SHP77 (cell line): ENCODE measurements at regions not wholly inside any gene's neighbourhood (a gene's known extent, or its start where the extent isn't known, plus 50 kb on each side); places are given as distances from the start of the nearest gene placed in this dataset.
"Not testable (repeated sequence)": the region's sequence is repeated elsewhere in the genome, so short reads cannot be mapped to it uniquely, and the experiment has no call there.

Experiments
- DNase-seq, 2 experiments: peaks; one replicate each; lab custom pipeline; 2025; lab: John Stamatoyannopoulos, UW

- no peak for DNase-seq
These were observed 304.8 kb downstream of the CPS1 start for GRCh38 chr2:210861038-210861665.

GRCh38 chr2:210862283-210863065 lies 306.1 kb downstream of the CPS1 start:
- no peak for DNase-seq

- DNase-seq = no peak
These were observed 306.9 kb downstream of the CPS1 start for GRCh38 chr2:210863283-210863682.

DNA sequence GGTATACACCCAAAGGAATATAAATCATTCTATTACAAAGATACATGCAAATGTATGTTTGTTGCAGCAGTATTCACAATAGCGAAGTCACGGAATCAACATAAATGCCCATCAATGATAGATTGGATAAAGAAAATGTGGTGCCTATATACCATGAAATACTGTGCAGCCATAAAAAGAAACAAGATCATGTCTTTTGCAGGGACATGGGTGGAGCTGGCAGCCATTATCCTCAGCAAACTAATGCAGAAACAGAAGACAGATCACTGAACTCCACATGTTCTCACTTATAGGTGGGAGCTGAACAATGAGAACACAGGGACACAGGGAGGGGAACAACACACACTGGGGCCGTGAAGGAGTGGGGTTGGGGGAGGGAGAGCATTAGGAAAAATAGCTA lies 315.2 kb downstream of the CPS1 start:
- not testable (repeated sequence) for DNase-seq

GRCh38 chr2:210873631-210874030 lies 317.2 kb downstream of the CPS1 start:
- DNase-seq = no peak

GRCh38 chr2:210884227-210884626 lies 327.8 kb downstream of the CPS1 start:
- DNase-seq = no peak

DNA sequence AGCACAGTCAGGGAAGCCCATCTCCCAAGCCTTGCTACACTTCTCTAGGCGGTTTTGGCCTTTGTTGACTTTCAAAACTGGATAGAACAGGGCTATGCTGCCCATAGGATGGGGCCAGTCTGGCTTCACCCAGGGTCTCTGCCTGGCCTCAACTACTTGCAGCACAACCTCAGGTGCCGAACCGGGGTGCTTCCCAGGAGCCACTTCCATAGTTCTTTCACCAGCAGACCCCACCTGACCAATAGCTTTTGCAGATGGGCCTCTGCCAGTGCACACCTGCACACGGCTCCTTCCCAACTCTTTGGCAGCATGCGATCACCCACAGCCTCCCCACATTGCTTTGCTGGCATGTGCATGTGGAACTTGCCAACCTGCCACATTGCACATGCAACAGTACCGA lies 331.6 kb downstream of the CPS1 start:
- DNase-seq = no peak

GRCh38 chr2:210895132-210895531 lies 338.7 kb downstream of the CPS1 start:
- no peak for DNase-seq

DNA sequence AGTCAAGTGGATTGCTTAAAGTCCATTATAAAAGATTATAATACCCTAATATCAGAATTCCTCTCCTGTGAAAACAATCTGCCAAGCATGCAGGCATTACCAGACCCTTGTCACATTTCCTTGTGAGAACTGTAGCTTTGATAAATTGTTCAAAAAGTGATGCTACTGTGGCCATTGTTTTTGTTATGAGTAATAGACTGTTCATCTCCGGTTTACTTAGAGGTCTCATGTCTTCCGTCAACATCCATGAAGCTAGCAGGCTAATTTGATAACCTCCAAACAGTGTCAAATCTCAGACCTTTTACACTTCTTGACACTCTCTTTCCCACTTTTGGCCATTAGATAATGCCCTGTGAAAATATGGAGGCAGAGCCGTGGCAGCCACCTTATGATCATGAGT lies 342.7 kb downstream of the CPS1 start:
- DNase-seq = no peak

DNA sequence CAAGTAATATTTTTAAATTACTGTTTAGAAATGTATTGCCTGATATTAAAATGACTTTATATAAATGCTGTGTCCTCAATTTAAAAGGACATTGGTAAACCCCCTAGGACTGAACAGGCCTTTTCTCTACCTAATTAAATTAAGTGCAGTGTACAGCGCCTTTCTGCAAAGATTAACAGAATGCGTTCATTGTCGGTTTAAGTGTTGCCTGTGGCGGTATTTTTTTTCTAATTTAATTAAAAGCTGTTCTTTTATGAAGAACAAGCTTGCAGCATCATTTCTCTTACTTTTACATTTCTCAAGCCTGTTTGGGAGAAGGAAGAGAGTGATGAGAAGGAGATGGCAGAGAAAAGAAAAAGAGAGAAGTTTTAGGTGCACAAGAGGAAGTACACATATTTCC lies 344.9 kb downstream of the CPS1 start:
- no peak for DNase-seq

DNA sequence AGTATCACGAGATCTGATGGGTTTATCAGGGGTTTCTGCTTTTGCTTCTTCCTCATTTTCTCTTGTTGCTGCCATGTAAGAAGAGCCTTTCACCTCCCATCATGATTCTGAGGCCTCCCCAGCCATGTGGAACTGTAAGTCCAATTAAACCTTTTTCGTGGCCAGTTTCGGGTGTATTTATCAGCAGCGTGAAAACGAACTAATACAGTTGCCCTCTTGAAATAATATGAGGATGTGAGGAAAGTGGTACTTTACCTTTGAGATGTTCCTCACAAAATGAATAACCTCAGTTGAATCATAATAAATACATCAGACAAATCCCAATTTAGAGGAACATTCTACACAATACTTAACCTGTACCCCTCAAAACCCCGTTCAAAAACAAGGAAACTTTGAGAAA lies 356.4 kb downstream of the CPS1 start:
- no peak for DNase-seq

DNA sequence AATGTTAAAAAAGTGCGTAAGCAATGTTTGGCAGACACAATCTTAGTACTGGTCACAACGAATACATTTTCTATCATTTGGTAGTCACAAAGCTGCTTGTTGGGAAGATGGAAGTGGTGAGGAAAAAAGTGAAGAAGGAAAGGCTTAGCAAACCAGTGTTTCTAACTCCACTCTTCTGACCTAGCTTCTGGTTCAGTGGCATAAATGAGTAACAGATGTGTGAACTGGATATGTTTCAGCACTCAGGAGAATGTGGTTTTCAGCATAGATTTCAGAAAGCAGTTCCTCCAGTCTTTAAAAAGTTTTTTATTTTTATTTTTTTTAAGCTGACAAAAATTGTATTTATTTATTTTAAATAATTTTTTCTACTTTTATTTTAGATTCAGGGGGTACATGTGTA lies 357.1 kb downstream of the CPS1 start:
- no peak for DNase-seq

DNA sequence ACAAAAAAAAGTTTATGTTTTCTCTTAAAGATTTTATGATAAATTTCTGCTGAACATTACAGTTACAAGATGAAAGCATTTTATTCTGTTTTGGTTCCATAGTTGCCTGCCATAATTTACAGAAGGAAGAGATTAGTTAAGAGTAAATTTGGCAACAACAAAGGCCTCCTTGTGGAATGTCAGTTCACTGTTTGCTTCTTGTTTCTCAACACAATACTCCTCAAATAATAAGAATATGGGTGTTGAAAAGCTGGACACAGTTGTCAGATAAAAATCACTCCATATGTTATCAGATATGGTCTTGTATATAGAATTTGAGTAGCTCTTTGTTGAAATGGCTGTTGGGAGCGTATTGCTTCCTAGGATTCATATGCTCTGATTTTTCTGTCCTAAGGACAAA lies 359.5 kb downstream of the CPS1 start:
- no peak for DNase-seq

DNA sequence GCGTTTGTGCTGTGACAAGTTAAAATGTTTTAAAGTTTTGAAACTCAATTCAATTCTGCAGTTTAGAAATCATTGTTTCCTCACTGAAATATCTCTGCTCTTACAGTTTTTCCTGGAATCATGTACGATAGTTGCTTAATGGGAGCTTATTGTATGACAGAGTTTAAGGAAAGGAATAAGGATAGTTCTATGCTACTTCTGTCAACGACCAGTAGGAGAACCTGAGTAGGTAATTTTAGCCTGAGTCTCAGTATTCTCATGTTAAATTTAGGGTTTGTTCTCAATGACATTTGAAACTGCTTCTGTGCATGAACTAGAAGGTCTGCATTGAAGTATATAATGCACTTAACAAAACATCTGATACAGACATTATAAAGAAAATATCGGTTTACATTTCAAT lies 361.1 kb downstream of the CPS1 start:
- DNase-seq = no peak

DNA sequence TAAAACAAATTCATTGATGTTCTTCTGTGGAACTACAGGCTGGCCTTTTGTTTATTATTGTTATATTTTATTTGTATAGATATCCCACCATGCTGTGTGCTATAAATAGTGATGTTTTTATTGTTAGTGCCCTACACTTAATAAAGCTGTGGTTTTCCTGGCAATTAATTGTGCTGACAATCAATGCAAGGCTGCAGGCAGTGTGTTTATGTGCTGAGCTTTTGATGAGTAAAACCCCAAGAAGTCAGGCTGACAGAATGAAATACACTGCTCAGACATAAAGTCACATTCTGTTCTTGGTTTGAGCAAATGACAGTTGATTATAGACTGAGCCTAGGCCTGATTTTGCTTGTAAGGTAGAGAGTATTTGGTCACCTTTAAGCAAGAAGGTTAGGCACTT lies 362.7 kb downstream of the CPS1 start:
- no peak for DNase-seq

GRCh38 chr2:210922419-210922818 lies 366.0 kb downstream of the CPS1 start:
- DNase-seq = no peak

DNA sequence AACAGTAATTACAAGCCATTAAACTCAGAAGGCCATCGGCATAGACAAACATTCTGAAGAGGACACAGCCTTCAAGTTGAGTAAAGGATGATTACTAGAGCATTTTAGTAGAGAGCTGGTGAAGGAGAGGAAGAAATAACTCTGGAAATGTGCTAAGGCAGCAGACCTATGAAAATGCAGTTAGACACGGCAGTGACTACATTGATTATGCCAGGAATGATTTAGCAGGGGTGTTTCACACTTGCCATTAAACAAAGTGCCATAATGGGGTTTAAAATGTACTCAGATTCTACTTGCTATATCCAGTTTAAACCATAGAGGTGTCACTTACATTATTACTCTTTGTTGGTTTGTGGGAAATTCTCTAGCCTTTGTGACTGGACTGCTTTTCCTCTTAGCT lies 372.3 kb downstream of the CPS1 start:
- DNase-seq = no peak

DNA sequence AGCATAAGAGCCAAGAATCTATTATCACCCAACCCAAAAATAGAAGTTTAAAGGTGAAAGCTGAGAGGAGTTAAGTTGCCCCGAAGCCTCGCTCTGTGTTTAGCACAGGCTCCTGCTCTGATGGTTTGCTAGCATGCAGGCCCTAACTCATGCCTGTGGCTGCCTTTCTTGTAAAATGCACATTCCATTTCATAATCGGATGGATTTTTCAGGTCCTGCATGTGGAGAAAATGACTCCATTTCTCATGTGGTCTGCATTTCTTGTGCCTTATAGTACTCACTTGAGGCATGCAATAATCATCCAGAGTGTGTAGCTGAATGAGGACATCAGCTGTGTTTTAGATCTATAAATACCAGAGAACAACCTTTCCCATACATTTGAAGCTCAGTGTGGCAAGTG lies 381.8 kb downstream of the CPS1 start:
- DNase-seq = no peak

DNA sequence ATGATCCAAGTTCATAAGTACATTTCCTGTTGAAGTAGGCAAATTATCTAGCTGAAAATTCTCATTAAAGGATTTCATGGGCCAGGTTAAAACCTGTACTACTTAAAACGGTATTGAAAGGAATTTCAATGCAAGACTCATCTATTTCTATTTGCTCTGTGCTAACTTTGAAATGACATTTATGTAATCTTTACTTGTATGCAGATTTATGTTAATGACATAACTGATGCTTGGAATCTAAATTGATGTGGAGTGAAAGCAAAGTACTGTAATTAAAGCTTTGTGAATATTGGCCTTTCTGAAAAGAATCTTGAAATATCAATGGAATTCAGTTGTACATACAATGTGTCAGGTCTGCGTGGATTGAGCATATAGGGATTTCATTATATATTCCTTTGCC lies 390.0 kb downstream of the CPS1 start:
- no peak for DNase-seq

DNA sequence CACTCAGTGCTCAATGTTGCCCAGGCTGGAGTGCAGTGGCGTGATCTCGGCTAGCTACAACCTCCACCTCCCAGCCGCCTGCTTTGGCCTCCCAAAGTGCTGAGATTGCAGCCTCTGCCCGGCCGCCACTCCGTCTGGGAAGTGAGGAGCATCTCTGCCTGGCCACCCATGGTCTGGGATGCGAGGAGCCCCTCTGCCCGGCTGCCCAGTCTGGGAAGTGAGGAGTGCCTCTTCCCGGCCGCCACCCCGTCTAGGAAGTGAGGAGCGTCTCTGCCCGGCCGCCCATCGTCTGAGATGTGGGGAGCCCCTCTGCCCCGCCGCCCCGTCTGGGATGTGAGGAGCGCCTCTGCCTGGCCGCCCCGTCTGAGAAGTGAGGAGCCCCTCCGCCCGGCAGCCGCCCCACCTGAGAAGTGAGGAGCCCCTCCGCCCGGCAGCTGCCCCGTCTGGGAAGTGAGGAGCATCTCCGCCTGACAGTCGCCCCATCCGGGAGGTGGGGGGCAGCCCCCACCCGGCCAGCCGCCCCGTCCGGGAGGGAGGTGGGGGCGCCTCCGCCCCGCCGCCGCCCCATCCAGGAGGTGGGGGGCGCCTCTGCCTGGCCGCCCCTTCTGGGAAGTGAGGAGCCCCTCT lies 394.1 kb downstream of the CPS1 start:
- not testable (repeated sequence) for DNase-seq

DNA sequence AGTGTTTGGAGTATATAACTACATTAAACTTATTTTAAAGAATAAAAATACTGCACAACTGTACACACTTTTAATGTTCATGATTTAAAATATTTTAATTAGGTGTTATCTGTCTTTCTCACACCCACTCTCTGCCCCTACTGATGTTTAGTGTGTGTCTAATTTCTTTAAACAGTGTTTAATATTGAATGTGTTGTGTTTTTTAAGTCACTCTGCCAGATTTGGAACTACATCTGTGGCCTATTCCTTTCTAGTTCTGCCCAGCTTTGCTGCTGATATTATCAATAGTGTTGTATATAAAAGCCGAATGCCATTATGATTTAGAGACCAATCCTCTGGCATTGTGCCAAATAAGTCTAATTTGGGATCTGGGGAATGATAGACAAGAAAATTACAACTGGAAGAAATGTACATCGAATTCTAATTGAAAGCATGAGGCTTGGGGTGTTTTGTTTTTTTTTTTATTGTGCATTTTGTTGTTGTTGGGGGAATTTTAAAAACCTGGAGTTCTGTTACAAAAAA lies 398.0 kb downstream of the CPS1 start:
- no peak for DNase-seq

DNA sequence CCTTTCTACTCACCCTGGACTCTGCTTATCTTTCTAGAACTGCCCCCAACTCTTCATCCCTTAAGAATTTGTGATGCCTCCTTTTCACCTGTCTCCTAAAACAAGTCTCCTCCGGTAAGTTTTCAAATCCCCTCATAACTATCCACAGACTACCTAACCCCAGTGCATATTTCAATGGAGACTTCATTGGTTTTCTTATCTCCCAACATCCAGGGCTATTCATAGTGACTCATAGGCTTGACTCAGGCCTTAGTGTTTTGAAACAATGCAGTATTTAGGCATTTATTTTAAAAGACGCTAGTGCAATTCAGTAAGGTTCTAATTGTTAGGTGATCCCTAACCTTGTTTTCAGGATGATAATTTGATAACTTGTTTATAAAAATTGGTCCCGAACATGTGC lies 399.2 kb downstream of the CPS1 start:
- DNase-seq = no peak

DNA sequence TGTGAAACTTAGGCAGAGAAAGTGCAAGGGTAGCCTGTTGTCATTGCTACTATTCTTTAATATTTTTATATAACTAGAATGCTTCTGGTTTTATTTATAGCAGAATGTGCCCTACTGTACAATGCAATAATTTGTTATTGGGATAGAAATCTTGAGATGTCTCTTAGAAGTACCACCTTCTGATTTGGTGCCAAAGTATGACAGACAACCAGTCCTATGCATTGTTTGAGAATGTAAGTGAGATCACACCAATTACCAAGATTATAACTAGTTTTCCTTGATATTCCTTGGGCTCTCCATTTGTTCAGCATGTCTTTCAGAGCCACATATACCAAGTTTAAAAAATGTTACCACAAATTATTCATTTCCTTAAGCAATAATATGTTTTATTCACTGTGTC lies 399.7 kb downstream of the CPS1 start:
- DNase-seq = no peak
